Chondrocyte (in vitro differentiated cells): ENCODE measurements at regions not wholly inside any gene's neighbourhood (a gene's known extent, or its start where the extent isn't known, plus 50 kb on each side); places are given as distances from the start of the nearest gene placed in this dataset.

Source experiments
- DNase-seq: peaks from one replicate; pipeline ENCODE4 v3.0.0; 2021; ENCODE audit warnings: mixed read lengths, low spot score
- H3K27ac Mint-ChIP-seq: one replicate; pipeline ENCODE4 v1.8.0; 2021; ENCODE audit warnings: mild to moderate bottlenecking, moderate library complexity, mixed read lengths; ENCODE audit not compliant: unreplicated experiment
- H3K27me3 Mint-ChIP-seq: 2 replicates; pipeline ENCODE4 v1.8.0; 2021; ENCODE audit warnings: low read depth, mixed read lengths
- H3K36me3 Mint-ChIP-seq: 2 replicates; pipeline ENCODE4 v1.8.0; 2021; ENCODE audit warnings: low read depth, mixed read lengths
- H3K4me1 Mint-ChIP-seq: 2 replicates; pipeline ENCODE4 v1.8.0; 2021; ENCODE audit warnings: low read depth, mild to moderate bottlenecking, mixed read lengths
- H3K4me3 Mint-ChIP-seq: one replicate; pipeline ENCODE4 v1.8.0; 2021; ENCODE audit warnings: mild to moderate bottlenecking, moderate library complexity, mixed read lengths; ENCODE audit not compliant: unreplicated experiment
- H3K9me3 Mint-ChIP-seq: 2 replicates; pipeline ENCODE4 v1.8.0; 2021; ENCODE audit warnings: low read depth, mixed read lengths
- TF ChIP-seq, protein P1 (sequence below): fragments of 200-600 bp; sonication (generic); IDR thresholded peaks from 2 replicates; pipeline ENCODE4 v1.5.0; 2021; ENCODE audit warnings: antibody characterized with exemption, mild to moderate bottlenecking, moderate library complexity

DNA sequence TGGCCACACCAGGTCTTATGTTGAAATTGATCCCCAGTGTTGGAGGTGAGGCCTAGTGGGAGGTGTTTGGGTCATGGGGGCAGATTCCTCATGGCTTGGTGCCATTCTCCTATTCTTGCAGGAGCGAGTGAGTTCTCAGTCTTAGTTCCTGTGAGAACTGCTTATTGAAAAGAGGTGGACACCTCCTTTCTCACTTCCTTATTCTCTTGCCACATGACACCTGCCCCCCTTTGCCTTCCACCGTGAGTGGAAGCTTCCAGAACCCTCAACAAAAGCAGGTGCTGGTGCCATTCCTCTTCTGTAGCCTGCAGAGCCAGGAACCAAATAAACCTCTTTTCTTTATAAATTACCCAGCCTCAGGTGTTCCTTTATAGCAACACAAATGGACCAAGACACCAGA, 318.1 kb upstream of the MCTP2 start:
- Mint-ChIP-seq H3K27me3 (no peaks in the 10 kb centered on the region), H3K4me3 (no peak overlapping the region), H3K4me1 (peaks cover 4% of the 10 kb centered on the region), H3K36me3 (no peaks in the 10 kb centered on the region), H3K9me3 (no peaks in the 10 kb centered on the region), H3K27ac (no peak overlapping the region)
- no peak for DNase-seq
- TF ChIP-seq, protein P1, sequence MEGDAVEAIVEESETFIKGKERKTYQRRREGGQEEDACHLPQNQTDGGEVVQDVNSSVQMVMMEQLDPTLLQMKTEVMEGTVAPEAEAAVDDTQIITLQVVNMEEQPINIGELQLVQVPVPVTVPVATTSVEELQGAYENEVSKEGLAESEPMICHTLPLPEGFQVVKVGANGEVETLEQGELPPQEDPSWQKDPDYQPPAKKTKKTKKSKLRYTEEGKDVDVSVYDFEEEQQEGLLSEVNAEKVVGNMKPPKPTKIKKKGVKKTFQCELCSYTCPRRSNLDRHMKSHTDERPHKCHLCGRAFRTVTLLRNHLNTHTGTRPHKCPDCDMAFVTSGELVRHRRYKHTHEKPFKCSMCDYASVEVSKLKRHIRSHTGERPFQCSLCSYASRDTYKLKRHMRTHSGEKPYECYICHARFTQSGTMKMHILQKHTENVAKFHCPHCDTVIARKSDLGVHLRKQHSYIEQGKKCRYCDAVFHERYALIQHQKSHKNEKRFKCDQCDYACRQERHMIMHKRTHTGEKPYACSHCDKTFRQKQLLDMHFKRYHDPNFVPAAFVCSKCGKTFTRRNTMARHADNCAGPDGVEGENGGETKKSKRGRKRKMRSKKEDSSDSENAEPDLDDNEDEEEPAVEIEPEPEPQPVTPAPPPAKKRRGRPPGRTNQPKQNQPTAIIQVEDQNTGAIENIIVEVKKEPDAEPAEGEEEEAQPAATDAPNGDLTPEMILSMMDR = no peak

DNA sequence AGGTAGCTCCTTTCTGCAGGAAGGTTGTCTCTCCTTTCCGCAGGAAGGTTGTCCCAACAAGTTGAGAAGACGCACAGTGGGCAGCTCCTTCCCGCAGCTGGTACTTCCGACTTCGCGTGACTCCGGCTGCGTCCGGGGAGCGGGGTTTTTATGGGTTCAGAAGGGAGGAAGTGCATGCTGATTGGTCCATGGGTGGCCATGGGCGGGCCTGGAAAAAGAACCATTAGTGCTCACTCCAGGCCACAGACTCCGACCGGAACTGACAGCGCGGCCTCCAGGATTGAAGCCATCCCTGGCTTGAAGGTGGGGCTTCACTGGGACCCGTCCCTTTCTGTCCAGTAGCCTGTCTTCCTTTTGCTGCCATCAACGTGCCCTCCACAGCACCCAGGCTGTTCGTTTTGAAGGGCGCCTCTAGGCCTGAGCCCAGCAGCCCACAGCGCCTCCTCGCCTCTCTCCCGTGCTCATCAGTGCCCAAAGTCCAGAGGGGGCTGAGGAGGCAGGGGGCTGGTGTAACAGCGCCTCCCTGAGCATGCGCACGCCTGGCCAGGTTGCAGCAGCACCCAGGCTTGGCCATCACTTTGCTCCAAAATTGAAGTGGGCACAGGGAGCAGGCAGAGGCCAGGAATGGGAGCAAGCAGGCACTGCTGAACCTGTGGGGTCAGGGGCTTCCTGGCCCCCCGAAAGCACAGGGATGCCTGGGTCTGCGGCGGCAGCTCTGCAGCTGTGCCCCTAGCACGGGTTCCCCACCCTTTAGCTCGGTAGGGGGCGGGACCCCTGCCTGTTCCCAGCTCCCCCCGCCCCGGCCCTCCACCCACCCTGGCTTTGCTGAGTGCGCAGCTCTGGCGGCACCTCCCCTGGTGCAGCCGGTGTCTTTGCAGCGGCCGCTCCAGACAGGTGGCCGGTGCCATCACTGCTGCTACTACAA, 330.6 kb upstream of the MCTP2 start:
- Mint-ChIP-seq H3K27ac (no peak overlapping the region), H3K4me1 (no peaks in the 10 kb centered on the region), H3K9me3 (no peaks in the 10 kb centered on the region)

DNA sequence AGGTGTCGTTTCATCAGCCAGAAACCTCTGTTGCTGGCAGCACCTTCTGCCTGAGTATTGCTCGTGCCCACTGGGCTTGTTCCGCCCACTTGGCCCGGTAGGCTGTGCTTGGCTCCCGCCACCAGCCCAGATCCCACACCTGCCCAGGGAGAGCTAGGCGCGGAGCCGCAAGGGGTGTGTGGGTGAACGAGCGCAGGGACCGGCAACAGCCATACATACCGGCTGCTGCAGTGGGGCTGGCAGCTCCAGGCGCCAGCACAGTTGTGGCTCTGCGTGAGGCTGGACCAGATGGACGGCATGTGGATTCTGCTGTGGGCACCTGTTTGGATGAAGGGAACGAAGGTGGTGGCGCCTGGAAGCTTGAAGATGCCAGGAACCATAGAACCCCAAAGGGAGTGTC, 331.5 kb upstream of the MCTP2 start:
- DNase-seq = peak; percentile 85
- H3K27ac Mint-ChIP-seq = no peak overlapping the region

More for the DNA sequence above, 330.6 kb upstream of the MCTP2 start:
- TF ChIP-seq, protein P1 = no peak
- Mint-ChIP-seq H3K27me3 (peaks cover 3% of the 10 kb centered on the region), H3K4me3 (no peak overlapping the region), H3K36me3 (no peaks in the 10 kb centered on the region)
- no peak for DNase-seq

DNA sequence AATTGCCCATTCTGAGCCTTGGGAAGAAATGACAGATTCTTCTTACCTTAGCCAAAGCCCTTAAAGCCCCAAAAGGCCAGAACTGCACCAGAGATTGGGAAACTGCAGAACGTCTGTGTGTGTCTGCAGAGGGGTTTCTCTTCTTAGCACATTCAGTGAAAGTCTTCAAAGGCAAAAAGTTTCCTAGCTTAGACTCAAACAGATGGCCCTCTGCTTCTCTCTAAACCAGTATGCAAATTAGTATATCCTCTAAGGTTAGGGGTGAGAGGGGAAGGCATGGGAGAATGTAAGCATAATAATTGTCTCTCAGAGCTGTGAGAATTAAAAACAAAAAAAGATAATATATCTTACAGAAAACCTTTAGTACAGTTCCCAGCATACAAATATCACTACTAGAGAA, 334.0 kb upstream of the MCTP2 start:
- Mint-ChIP-seq H3K9me3 (no peaks in the 10 kb centered on the region), H3K4me3 (no peak overlapping the region), H3K27ac (no peak overlapping the region), H3K4me1 (no peaks in the 10 kb centered on the region), H3K27me3 (no peaks in the 10 kb centered on the region), H3K36me3 (no peaks in the 10 kb centered on the region)
- TF ChIP-seq, protein P1 = no peak
- no peak for DNase-seq

More for the DNA sequence above, 331.5 kb upstream of the MCTP2 start:
- H3K9me3 Mint-ChIP-seq = no peaks in the 10 kb centered on the region
- H3K4me1 Mint-ChIP-seq = no peaks in the 10 kb centered on the region
- TF ChIP-seq, protein P1 = no peak
- peaks cover 3% of the 10 kb centered on the region for H3K27me3 Mint-ChIP-seq
- H3K4me3 Mint-ChIP-seq = no peak overlapping the region
- H3K36me3 Mint-ChIP-seq = no peaks in the 10 kb centered on the region

DNA sequence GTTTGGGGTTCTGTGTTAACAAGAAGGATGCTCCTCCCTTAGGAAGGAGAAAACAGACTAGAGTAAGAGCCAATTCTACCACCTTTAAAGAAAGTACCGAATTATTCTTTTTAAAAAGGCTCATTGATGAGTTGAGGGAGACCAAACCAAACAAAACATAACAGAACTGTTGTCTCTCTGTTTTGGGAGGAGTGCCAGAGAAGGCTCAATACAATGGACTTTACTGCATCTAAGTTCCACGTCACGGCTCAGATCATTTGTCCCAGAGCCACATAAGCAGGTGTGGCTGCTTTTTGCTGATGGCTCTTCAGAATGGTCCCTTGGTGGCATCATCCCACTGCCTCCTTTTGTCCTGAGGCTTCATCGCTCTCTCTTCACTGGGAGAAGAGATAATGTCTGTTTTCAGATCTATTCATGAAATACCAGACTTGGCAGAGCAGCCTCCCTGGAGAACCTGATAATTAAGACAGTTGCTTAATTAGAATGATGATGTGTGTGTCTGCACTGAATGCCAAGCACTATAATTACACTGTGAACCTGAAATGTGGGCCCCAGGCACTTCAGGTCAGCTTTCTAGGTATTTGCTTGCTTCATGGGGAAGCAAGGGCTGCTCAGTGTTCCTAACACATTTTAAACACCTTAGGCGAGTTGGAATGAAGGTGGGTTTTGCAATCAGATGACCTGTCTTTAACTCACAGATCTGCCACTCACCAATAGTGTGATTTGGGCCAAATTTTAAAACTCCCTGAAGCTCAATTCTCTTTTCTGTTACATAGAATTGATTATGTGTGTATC, 335.2 kb upstream of the MCTP2 start:
- TF ChIP-seq, protein P1 = no peak
- H3K4me1 Mint-ChIP-seq = no peaks in the 10 kb centered on the region
- no peaks in the 10 kb centered on the region for H3K36me3 Mint-ChIP-seq
- no peak overlapping the region for H3K27ac Mint-ChIP-seq
- H3K27me3 Mint-ChIP-seq = no peaks in the 10 kb centered on the region
- H3K4me3 Mint-ChIP-seq = no peak overlapping the region
- peaks cover 2% of the 10 kb centered on the region for H3K9me3 Mint-ChIP-seq
- DNase-seq = no peak
